ENCODE measurements at regions not wholly inside any gene's neighbourhood (a gene's known extent, or its start where the extent isn't known, plus 50 kb on each side); places are given as distances from the start of the nearest gene placed in this dataset.

- TF ChIP-seq CTCF (IDR thresholded peaks at IDR 0.05): no peak
- TF ChIP-seq POLR2A (IDR thresholded peaks at IDR 0.05; ENCODE audit: low read depth): no peak
Observed at GRCh38 chr2:137817058-137817457, 147.2 kb upstream of the HNMT start.
